Fibroblast of lung (primary cell): ENCODE measurements at regions not wholly inside any gene's neighbourhood (a gene's known extent, or its start where the extent isn't known, plus 50 kb on each side); places are given as distances from the start of the nearest gene placed in this dataset.

ENCODE experiments used
- CTCF ChIP-seq, 2 donors: IDR thresholded peaks in 1 of 2; conservative IDR thresholded peaks in 1 of 2; 1 replicate in 1 of 2; 2 replicates in 1 of 2; pipeline ENCODE4 v1.5.1; 2011 to 2012; ENCODE audit warnings: low read length in 2 of 2, control low read depth in 1 of 2, inconsistent platforms in 1 of 2, low read depth in 1 of 2, mild to moderate bottlenecking in 1 of 2
- EZH2 ChIP-seq: IDR thresholded peaks from 2 replicates; pipeline ENCODE4 v1.5.1; 2012; ENCODE audit warnings: low read length, control low read depth, mild to moderate bottlenecking; ENCODE audit errors: missing control alignments

- no peak for TF ChIP-seq EZH2
- TF ChIP-seq CTCF (conservative IDR thresholded peaks at IDR 0.05 in 1 of 2, IDR thresholded peaks at IDR 0.05 in 1 of 2; ENCODE audit: low read depth in 1 of 2, low read length in 2 of 2) = no peak
Measured at GRCh38 chr14:71165121-71166031, 258.1 kb downstream of the PCNX1 start.
